GM23338 (cell line): ENCODE measurements at regions not wholly inside any gene's neighbourhood (a gene's known extent, or its start where the extent isn't known, plus 50 kb on each side); places are given as distances from the start of the nearest gene placed in this dataset.

Experiments
- ATAC-seq: fragments of 200-7000 bp; cut with Tn5 transposase; 3 replicates; pipeline ENCODE4 v1.9.1; 2020
- DNase-seq: peaks from one replicate; pipeline ENCODE4 v3.0.0-alpha.2; 2015; ENCODE audit warnings: low spot score
- H2AFZ ChIP-seq: fragments of 200-600 bp; sonication (generic); 2 replicates; pipeline ENCODE4 v1.8.0; 2016; ENCODE audit warnings: antibody characterized with exemption, mild to moderate bottlenecking, moderate library complexity
- H3F3A ChIP-seq: fragments of 200-600 bp; sonication (generic); replicated peaks from 2 replicates; pipeline ENCODE4 v1.8.0; 2017; ENCODE audit warnings: antibody characterized with exemption, mixed run types, low read depth
- H3K27ac ChIP-seq: fragments of 200-600 bp; sonication (generic); 2 replicates; pipeline ENCODE4 v1.6.1; 2016; ENCODE audit warnings: low read depth
- H3K27me3 ChIP-seq: fragments of 200-600 bp; sonication (generic); 2 replicates; pipeline ENCODE4 v1.8.0; 2016; ENCODE audit warnings: mild to moderate bottlenecking, mixed run types, moderate library complexity; ENCODE audit not compliant: insufficient read depth
- H3K36me3 ChIP-seq: fragments of 200-600 bp; sonication (generic); 2 replicates; pipeline ENCODE4 v1.8.0; 2016; ENCODE audit warnings: mild to moderate bottlenecking; ENCODE audit not compliant: insufficient read depth
- H3K4me1 ChIP-seq: fragments of 200-600 bp; sonication (generic); 2 replicates; pipeline ENCODE4 v1.8.0; 2016; ENCODE audit warnings: mild to moderate bottlenecking, moderate library complexity; ENCODE audit not compliant: insufficient read depth
- H3K4me2 ChIP-seq: fragments of 200-600 bp; sonication (generic); 2 replicates; pipeline ENCODE4 v1.7.1; 2017; ENCODE audit warnings: mixed run types
- H3K4me3 ChIP-seq: fragments of 200-600 bp; sonication (generic); 2 replicates; pipeline ENCODE4 v1.6.1; 2016; ENCODE audit warnings: mixed run types
- H3K79me2 ChIP-seq: fragments of 200-600 bp; sonication (generic); replicated peaks from 2 replicates; pipeline ENCODE4 v1.8.0; 2017; ENCODE audit warnings: mild to moderate bottlenecking; ENCODE audit not compliant: insufficient read depth
- H3K9me2 ChIP-seq: fragments of 200-600 bp; sonication (generic); 2 replicates; pipeline ENCODE4 v1.8.0; 2017; ENCODE audit not compliant: insufficient read depth
- H4K20me1 ChIP-seq: fragments of 200-600 bp; sonication (generic); replicated peaks from 2 replicates; pipeline ENCODE4 v1.8.0; 2017; ENCODE audit warnings: mild to moderate bottlenecking; ENCODE audit not compliant: insufficient read depth
- H3K27ac Mint-ChIP-seq: 2 replicates; pipeline ENCODE4 v1.8.0; 2020; ENCODE audit warnings: inconsistent platforms, mild to moderate bottlenecking, moderate library complexity, mixed read lengths
- H3K27me3 Mint-ChIP-seq: 3 replicates; pipeline ENCODE4 v1.8.0; 2022; ENCODE audit warnings: low read depth, mild to moderate bottlenecking, moderate library complexity, mixed read lengths, inconsistent platforms; ENCODE audit not compliant: insufficient read depth, poor library complexity
- H3K36me3 Mint-ChIP-seq: 3 replicates; pipeline ENCODE4 v1.8.0; 2021; ENCODE audit warnings: low read depth, mild to moderate bottlenecking, inconsistent platforms, moderate library complexity, mixed read lengths
- H3K4me1 Mint-ChIP-seq: 3 replicates; pipeline ENCODE4 v1.8.0; 2020; ENCODE audit warnings: mild to moderate bottlenecking, inconsistent platforms, mixed read lengths
- H3K4me3 Mint-ChIP-seq: 3 replicates; pipeline ENCODE4 v1.8.0; 2021; ENCODE audit warnings: moderate library complexity, mild to moderate bottlenecking, inconsistent platforms, mixed read lengths
- H3K9me3 Mint-ChIP-seq: 3 replicates; pipeline ENCODE4 v1.8.0; 2020; ENCODE audit warnings: moderate library complexity, mild to moderate bottlenecking, inconsistent platforms, mixed read lengths
- EZH2 ChIP-seq: fragments of 200-600 bp; sonication (generic); IDR thresholded peaks from one replicate; pipeline ENCODE4 v1.8.0; 2017; ENCODE audit warnings: antibody characterized with exemption, mild to moderate bottlenecking, low read depth; ENCODE audit not compliant: unreplicated experiment
- NANOG ChIP-seq: IDR thresholded peaks from 2 replicates; pipeline ENCODE4 v1.6.1; 2016; ENCODE audit warnings: antibody characterized with exemption, borderline replicate concordance
- POLR2AphosphoS5 ChIP-seq: IDR thresholded peaks from 2 replicates; pipeline ENCODE4 v1.6.1; 2016; ENCODE audit warnings: antibody characterized with exemption, low read depth
- STAT1 ChIP-seq: IDR thresholded peaks from one replicate; pipeline ENCODE4 v1.6.1; 2016; ENCODE audit warnings: antibody characterized with exemption; ENCODE audit not compliant: unreplicated experiment
- TF ChIP-seq, protein P1 (sequence below): IDR thresholded peaks from 2 replicates; pipeline ENCODE4 v1.6.1; 2016; ENCODE audit warnings: antibody characterized with exemption
- TF ChIP-seq, protein P2 (sequence below): IDR thresholded peaks from one replicate; pipeline ENCODE4 v1.6.1; 2018; ENCODE audit warnings: antibody characterized with exemption; ENCODE audit not compliant: unreplicated experiment
- TF ChIP-seq, protein P3 (sequence below): fragments of 250-450 bp; sonication (Bioruptor Pico); IDR thresholded peaks from 2 replicates; pipeline ENCODE4 v1.5.0; 2020; ENCODE audit warnings: mild to moderate bottlenecking, moderate library complexity
- TF ChIP-seq, protein P4 (sequence below), 2 experiments: fragments of 200-600 bp in 1 of 2; sonication (generic) in 1 of 2; conservative IDR thresholded peaks; 2 replicates each; pipeline versions ENCODE4 v1.5.1 to v1.6.1; 2016 to 2017; ENCODE audit warnings: antibody characterized with exemption in 2 of 2, low read depth in 2 of 2, mild to moderate bottlenecking in 2 of 2, moderate library complexity in 1 of 2

DNA sequence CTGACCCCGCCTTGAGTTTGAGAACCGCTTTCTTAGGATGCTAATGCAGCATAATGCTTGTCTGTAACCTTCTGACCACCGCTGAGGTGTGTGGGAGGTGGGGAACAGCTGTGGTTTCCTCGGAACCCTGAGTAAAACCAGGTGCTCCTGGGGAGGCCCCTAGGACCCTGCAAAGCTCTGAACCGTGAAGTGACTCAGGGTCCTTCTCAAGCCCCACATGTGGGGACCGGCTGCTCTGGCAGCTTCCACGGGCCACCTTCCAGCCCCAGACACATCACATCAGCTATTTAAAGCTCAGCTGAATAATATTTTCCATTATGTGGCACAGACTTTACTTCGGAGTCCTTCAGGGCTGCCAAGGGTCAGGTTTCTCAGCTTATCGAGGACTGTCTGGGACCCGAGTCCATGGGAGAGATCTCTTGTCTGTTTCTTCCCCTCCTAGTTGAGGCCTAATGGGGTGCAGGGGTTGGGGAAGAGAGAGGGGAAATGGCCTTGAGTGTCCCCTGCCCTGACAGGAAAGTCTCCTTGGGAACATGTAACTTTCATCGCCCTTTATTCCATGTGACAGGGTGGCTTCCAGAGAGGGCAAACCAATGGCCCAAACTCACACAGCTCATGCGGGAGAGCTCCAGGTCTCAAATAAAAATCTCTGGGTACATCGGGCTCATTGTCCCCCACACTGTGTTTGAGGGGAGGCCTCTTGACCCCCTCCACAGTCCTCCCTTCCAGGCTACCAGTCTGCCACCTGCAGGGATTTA lies 186.1 kb upstream of the SLC24A3 start (continued):
- no peak for TF ChIP-seq EZH2
- TF ChIP-seq STAT1, result no peak
- TF ChIP-seq, protein P1, sequence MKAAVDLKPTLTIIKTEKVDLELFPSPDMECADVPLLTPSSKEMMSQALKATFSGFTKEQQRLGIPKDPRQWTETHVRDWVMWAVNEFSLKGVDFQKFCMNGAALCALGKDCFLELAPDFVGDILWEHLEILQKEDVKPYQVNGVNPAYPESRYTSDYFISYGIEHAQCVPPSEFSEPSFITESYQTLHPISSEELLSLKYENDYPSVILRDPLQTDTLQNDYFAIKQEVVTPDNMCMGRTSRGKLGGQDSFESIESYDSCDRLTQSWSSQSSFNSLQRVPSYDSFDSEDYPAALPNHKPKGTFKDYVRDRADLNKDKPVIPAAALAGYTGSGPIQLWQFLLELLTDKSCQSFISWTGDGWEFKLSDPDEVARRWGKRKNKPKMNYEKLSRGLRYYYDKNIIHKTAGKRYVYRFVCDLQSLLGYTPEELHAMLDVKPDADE, result no peak
- no peak for TF ChIP-seq POLR2AphosphoS5

DNA sequence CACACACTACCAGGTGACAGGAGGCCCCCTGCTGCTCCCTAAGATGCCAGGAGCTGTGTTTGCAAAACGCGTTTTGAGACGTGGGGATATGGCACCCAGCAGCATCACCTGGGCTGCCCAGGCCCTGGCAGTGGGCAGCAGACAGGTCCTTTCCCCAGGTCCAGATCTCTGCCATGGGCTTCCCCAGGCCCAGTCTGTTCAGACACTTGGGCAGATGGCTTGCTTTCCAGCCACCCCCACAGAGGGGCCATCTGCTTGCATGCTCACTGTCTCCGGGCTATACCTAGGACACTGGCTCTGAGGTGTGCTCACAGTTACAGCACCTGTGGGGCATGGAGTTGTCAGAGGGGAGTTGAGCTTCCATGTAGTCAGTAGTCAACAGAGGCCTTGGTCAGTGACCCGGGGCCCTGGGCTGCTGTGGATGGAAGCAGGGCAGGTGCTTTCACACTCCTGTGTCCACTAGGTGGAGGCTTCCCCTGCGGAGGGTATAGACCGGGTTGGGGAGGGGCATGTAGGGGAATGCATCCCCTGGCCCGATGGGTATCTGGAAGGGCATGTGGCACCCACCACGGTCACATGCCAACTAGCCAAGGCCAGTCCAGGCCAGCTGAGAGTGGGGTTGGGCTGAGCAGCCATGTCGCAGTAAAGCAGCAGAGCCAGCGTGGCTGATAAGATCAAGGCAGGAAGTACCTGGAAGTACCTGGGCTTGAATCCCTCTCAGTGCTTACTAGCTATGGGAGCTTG lies 185.4 kb upstream of the SLC24A3 start:
- no peaks in the 10 kb centered on the region for H3K9me3 Mint-ChIP-seq
- no peaks in the 10 kb centered on the region for H3K9me2 ChIP-seq
- no peaks in the 10 kb centered on the region for H3K36me3 Mint-ChIP-seq
- H3K4me2 ChIP-seq, result no peak overlapping the region
- H3K79me2 ChIP-seq, result no peaks in the 10 kb centered on the region
- DNase-seq (peak; percentile 48), ATAC-seq (peak; percentile 96)
- H3F3A ChIP-seq, result no peaks in the 10 kb centered on the region
- no peak overlapping the region for H3K27ac ChIP-seq
- H4K20me1 ChIP-seq, result no peaks in the 10 kb centered on the region
- H3K4me1 Mint-ChIP-seq, result no peaks in the 10 kb centered on the region
- H3K4me3 ChIP-seq, result no peak overlapping the region
- H3K36me3 ChIP-seq, result no peaks in the 10 kb centered on the region
- H2AFZ ChIP-seq, result no peak overlapping the region
- no peaks in the 10 kb centered on the region for H3K4me1 ChIP-seq
- no peak overlapping the region for H3K27ac Mint-ChIP-seq
- H3K4me3 Mint-ChIP-seq, result no peak overlapping the region
- TF ChIP-seq, protein P2, sequence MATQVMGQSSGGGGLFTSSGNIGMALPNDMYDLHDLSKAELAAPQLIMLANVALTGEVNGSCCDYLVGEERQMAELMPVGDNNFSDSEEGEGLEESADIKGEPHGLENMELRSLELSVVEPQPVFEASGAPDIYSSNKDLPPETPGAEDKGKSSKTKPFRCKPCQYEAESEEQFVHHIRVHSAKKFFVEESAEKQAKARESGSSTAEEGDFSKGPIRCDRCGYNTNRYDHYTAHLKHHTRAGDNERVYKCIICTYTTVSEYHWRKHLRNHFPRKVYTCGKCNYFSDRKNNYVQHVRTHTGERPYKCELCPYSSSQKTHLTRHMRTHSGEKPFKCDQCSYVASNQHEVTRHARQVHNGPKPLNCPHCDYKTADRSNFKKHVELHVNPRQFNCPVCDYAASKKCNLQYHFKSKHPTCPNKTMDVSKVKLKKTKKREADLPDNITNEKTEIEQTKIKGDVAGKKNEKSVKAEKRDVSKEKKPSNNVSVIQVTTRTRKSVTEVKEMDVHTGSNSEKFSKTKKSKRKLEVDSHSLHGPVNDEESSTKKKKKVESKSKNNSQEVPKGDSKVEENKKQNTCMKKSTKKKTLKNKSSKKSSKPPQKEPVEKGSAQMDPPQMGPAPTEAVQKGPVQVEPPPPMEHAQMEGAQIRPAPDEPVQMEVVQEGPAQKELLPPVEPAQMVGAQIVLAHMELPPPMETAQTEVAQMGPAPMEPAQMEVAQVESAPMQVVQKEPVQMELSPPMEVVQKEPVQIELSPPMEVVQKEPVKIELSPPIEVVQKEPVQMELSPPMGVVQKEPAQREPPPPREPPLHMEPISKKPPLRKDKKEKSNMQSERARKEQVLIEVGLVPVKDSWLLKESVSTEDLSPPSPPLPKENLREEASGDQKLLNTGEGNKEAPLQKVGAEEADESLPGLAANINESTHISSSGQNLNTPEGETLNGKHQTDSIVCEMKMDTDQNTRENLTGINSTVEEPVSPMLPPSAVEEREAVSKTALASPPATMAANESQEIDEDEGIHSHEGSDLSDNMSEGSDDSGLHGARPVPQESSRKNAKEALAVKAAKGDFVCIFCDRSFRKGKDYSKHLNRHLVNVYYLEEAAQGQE, result no peak
- TF ChIP-seq EZH2, result no peak
- no peak for TF ChIP-seq NANOG
- TF ChIP-seq, protein P3, sequence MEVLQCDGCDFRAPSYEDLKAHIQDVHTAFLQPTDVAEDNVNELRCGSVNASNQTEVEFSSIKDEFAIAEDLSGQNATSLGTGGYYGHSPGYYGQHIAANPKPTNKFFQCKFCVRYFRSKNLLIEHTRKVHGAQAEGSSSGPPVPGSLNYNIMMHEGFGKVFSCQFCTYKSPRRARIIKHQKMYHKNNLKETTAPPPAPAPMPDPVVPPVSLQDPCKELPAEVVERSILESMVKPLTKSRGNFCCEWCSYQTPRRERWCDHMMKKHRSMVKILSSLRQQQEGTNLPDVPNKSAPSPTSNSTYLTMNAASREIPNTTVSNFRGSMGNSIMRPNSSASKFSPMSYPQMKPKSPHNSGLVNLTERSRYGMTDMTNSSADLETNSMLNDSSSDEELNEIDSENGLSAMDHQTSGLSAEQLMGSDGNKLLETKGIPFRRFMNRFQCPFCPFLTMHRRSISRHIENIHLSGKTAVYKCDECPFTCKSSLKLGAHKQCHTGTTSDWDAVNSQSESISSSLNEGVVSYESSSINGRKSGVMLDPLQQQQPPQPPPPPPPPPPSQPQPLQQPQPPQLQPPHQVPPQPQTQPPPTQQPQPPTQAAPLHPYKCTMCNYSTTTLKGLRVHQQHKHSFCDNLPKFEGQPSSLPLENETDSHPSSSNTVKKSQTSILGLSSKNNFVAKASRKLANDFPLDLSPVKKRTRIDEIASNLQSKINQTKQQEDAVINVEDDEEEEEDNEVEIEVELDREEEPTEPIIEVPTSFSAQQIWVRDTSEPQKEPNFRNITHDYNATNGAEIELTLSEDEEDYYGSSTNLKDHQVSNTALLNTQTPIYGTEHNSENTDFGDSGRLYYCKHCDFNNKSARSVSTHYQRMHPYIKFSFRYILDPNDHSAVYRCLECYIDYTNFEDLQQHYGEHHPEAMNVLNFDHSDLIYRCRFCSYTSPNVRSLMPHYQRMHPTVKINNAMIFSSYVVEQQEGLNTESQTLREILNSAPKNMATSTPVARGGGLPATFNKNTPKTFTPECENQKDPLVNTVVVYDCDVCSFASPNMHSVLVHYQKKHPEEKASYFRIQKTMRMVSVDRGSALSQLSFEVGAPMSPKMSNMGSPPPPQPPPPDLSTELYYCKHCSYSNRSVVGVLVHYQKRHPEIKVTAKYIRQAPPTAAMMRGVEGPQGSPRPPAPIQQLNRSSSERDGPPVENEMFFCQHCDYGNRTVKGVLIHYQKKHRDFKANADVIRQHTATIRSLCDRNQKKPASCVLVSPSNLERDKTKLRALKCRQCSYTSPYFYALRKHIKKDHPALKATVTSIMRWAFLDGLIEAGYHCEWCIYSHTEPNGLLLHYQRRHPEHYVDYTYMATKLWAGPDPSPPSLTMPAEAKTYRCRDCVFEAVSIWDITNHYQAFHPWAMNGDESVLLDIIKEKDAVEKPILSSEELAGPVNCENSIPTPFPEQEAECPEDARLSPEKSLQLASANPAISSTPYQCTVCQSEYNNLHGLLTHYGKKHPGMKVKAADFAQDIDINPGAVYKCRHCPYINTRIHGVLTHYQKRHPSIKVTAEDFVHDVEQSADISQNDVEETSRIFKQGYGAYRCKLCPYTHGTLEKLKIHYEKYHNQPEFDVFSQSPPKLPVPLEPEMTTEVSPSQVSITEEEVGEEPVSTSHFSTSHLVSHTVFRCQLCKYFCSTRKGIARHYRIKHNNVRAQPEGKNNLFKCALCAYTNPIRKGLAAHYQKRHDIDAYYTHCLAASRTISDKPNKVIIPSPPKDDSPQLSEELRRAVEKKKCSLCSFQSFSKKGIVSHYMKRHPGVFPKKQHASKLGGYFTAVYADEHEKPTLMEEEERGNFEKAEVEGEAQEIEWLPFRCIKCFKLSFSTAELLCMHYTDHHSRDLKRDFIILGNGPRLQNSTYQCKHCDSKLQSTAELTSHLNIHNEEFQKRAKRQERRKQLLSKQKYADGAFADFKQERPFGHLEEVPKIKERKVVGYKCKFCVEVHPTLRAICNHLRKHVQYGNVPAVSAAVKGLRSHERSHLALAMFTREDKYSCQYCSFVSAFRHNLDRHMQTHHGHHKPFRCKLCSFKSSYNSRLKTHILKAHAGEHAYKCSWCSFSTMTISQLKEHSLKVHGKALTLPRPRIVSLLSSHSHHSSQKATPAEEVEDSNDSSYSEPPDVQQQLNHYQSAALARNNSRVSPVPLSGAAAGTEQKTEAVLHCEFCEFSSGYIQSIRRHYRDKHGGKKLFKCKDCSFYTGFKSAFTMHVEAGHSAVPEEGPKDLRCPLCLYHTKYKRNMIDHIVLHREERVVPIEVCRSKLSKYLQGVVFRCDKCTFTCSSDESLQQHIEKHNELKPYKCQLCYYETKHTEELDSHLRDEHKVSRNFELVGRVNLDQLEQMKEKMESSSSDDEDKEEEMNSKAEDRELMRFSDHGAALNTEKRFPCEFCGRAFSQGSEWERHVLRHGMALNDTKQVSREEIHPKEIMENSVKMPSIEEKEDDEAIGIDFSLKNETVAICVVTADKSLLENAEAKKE (CRISPR knock-in tag), result no peak
- TF ChIP-seq, protein P4, sequence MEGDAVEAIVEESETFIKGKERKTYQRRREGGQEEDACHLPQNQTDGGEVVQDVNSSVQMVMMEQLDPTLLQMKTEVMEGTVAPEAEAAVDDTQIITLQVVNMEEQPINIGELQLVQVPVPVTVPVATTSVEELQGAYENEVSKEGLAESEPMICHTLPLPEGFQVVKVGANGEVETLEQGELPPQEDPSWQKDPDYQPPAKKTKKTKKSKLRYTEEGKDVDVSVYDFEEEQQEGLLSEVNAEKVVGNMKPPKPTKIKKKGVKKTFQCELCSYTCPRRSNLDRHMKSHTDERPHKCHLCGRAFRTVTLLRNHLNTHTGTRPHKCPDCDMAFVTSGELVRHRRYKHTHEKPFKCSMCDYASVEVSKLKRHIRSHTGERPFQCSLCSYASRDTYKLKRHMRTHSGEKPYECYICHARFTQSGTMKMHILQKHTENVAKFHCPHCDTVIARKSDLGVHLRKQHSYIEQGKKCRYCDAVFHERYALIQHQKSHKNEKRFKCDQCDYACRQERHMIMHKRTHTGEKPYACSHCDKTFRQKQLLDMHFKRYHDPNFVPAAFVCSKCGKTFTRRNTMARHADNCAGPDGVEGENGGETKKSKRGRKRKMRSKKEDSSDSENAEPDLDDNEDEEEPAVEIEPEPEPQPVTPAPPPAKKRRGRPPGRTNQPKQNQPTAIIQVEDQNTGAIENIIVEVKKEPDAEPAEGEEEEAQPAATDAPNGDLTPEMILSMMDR (conservative IDR thresholded peaks at IDR 0.05; ENCODE audit: low read depth in 2 of 2), result peak; percentile 34 to 62
- peaks cover 1% of the 10 kb centered on the region for H3K27me3 Mint-ChIP-seq
- no peaks in the 10 kb centered on the region for H3K27me3 ChIP-seq
